Middle frontal gyrus (tissue), 1 donor: ENCODE measurements at regions not wholly inside any gene's neighbourhood (a gene's known extent, or its start where the extent isn't known, plus 50 kb on each side); places are given as distances from the start of the nearest gene placed in this dataset.

ENCODE experiments used
- DNase-seq: peaks from one replicate; pipeline ENCODE4 v3.0.0-alpha.2; 2015; ENCODE audit warnings: low spot score; ENCODE audit errors: extremely low spot score

DNA sequence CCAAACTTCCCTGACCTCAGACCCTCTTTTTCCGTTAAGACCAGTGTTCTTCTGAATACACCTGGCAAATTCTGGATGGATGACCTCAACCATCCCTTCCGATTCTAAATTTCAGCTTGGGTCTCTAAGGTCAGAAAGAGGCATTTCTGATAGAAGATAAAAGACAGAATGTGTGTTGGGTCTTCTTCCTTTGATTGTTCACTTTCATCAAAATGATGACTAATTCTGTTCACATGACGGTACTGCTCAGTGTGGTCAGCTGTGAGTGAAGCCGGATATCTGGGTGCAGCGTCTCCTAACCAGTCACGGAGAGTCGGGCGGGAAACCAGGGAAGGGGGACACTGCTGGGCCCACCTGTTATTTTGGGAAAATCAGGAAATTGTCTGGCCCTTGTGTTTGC, 151.6 kb upstream of the NAV2 start:
- DNase-seq: no peak

DNA sequence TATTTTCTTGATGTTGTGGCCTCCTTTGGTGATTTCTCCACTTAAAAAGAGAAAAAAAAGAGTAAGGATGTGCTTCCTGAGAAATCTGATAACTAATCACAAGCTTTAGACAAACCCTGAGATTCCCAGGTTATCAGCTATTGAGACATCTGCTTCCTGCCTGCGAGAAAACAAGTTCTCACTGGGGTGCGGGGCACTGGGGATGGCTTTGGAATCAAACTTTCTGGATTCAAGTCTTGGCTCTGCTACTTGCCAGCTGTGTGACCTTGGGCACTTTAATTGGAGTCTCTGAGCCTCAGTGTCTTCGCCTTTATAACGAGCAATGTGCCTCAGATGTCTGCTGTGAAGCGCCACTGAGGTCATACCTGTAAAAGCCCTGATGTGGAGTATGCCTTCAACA, 152.5 kb upstream of the NAV2 start:
- DNase-seq: no peak

DNA sequence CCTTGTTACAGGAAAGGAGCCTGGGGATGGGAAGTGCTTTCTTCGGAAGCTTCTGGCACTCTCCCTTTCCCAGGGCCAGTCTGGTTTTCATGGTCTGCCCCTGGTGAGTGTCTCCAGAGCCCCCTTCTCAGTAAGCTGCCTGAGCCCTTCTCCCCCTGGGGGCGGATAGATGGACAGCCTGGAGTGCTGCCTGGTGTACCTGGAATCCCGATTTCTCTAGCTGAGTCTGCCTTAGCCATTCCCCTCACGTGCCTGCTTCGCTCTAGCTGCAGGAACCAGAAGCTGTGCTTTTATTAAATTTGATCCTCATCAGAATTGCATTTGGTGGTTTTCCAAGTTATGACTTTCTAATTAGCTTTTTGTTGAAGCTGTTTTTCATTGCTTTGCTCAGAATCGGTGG, 152.9 kb upstream of the NAV2 start:
- DNase-seq: no peak

DNA sequence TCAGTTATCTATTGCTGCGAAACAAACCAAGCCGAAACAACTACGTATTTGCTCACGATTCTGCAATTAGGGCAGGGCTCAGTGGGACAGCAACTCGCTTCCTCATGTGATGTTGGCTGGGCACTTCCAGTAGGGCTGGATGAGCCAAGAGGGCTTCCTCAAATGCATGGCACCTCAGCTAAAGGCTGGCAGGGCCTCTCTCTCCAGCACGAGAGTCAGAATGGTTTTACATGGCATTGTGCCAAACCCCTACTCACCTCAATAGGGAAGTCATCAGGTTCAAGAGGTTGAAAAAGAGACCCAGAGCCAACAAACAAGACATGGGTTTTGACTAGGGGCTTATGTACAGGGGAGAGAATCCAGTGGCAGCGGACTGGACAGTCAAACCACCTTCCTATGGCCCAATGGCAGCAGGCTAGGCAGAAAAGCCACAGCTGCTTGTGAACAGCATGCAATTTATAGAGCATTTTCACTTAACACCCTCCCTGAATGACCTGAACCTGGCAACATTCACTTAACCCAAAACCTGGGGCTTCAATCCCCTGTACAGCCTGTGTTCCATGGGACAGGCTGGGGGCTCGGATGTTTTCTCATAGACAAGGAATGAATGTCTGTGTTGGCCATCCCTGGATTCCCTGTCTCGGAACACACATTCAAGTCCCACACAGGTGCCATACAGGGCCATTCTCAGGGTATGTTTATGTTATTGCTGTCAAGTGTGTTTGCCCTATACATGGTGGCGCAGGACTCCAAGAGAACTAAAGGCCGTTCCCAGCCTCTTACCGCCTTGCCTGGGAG, 154.2 kb upstream of the NAV2 start:
- DNase-seq: no peak

DNA sequence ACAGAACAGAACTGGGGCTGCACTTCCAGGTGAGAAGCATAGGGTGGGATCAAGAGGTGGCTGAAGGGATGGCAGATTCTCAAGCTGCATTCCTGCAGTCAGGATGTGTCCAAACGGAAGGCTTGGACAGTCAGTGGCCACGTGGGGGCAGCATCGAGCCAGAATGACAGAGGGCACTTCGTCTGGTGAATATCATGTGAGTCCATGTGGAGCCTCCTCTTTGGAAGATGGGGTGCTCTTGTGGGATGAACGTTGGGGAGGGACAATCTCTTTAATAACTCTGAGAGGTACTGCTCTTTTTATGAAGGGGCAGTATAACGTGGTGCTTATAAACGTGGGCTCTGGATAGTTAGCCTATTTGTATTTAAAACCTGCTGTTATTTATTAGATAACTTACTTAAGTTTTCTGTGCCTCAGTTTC, 154.9 kb upstream of the NAV2 start:
- DNase-seq: peak; percentile 85

DNA sequence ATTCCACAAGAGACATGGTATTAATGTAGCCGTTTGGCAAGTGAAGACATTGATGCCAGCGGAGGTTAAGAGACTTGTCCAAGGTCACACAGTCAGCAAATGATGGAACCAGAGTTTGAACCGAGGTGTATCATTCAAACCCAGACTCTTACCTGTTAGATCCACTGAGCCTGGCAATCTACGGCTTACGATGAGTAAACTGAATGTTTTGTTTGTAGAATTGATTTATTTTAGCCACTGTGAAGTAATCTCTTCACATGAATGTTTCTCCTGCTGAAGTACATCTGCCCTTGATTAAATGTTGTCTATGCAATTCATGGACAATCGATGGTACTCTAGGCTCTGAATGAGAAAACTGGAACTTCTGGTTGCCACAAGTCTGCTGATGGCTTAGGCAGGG, 155.5 kb upstream of the NAV2 start:
- no peak for DNase-seq

DNA sequence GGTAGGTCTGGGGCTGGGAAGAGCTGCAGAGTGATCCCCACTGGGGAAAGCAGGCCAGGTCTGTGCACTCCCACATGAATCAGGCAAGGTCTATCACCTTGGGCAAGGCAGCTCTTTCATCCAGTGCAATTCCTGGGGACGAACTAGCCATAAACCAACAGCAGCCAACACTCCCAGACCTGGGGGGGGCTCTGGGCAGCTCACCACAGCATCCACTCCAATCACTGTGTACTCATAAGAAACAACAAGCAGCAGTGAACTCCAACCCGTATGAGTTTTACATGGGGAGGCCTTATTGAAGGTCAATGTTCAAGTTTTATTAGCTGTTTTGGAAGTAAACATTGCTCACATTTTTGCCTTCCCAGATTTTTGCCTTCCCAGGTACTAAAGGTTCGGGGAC, 157.4 kb upstream of the NAV2 start:
- DNase-seq: no peak

DNA sequence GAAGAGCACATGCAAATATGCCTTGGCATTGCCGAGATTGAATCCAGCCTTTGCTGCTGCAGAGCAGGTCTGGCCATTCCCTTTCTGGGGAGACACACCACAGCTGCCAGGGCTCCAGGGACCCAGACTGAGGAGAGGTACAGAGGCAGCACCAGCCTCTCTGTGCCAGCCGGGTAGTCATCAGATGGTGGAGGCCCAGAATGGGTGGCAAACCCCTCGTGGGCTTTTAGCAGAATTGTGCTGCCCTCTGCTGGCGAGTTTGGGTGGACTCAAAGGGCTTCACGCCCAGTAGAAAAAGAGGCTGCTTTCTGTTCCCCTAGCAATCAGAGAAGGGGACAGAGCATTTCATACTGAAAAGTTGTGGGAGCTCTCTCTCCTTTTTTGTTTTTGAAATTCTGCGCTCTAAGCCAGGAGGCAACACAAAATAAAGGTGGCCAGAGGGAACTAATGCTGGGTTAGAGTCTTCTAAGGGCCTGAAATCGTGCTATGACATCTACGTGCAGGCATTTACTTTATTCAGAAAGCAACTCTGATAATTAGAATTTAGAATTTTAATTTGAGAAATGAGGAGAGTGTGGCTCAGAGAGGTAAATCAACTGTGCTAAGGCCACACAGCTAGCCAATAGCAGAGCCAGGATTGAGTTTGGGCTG, 158.8 kb upstream of the NAV2 start:
- peak; percentile 84 for DNase-seq

DNA sequence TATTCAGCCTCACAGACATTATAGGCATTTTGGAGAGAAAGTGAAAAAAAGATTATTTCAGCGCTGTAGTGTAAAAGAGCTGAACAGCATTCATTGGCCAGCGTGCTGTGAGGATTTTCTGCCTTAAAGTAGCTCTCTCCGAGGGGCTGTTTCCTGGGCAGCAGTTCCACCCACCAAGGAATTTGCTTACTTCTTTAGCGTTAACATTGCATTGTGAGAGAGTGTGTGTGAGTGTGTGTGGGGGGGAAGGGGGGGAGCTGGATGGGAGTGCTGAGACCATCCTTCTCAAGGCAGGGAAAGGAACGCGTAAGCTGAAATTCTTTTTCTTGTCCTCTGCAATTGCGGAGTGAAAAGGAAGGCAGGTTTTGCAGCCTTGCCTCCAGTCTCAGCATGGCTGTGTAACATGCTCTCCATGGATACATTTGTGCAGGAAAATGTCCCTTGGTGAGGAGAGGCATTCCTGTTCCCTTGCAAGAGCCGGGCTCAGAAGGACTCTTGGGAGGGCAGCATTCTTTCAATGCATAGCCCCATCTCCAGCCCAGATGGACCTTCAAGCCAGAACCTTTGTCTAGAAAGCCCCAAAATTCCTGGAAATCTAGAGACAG, 159.9 kb upstream of the NAV2 start:
- DNase-seq: no peak

DNA sequence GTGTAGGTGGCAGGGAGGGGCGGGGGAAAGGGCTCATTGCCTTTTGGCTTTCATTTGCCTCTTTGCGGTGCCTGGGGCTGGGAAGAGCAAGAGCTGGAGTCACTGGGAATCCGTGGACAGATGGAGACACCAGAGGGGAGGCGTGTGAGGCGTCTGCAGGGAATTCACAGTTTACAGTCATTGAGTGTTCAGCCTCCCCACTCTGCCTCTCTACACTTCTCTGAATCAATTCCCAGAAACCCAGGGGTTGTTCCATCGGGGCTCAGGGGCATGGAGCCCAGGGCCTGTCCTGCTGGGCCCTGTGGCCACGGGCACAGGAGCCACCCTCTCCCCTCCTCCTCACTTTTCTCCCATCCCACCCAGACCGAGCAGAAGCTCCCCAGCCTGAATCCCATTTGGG, 160.5 kb upstream of the NAV2 start:
- no peak for DNase-seq

DNA sequence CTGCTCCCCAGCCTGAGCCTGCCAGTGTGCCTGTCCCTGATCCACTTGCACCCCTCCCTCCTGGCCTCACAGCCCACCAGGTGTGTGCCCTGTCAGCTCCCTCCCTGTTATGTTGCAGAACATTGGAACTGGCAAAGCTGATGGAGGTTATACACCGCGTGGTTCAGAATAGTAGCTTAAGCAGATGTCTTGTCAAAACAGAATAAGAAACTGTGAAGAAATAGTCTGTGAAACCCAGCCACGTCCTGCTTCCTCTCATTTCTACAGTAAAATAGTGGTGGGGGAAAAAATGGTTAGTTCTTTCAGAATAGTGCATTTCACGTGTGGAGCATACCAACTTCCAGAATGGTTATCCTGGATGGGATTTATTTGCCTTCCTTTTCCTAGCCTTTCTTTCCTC, 161.2 kb upstream of the NAV2 start:
- DNase-seq: no peak

DNA sequence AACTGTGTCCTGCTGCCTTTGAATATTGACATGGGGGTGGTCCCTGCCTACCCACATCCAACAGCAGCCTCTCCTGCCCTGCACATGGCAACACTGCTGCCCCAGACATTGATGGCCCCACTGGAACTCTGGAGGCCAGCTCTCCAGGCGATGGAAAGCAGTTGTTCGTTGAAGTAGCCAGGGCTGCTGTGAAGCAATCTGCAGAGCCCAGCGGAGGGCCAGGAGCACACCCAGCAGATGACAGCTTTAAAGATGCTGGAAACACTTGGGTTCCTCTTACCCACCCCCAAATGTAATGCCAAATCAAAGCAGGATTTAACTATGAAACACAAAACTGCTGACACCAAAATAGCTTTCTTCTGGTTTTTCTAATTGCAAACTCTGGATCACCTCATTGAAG, 165.6 kb upstream of the NAV2 start:
- DNase-seq: no peak

DNA sequence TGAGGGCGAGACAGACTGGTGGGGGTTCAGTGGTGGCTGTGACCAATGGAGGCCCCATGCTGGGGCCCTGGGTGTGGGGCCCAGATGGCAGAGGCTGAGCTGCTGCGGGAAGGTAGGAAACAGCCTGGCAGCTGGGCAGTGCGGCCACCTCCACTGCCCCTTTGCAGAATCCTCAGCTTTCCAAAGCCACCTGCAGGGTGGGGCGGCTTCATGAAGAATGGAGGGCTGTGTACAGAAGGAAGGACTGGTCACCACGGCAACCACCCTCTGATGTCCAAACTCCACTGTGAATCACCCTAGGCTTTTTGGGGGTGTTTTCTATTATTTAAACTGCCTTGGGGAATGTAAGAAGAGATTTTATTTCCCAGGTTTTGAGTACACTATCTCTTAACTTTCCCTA, 166.3 kb upstream of the NAV2 start:
- DNase-seq: no peak

DNA sequence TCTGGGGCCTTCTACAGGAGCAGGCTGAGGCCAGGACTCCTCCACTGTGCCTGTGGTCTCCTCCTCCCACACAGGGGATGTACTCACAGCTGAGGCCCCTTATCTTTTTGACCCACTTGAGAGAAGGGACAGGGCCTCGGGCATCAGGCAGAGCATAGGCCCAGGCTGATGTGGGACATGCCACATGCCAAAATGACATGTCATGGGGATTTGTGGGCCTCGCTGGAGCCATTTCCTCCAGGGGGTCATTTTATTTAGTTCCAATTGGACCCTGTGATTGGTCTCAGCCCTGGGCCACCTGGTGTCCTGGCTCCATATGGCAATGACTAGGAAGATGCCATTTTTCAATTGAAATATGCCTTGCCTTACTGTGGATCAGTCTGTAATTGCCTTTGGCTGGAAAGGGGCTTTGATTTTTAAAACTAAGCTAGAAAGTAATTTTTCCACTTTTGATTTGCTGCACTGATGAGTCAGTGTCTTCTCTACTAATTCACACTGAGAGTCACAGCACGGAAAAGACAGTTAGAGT, 171.1 kb upstream of the NAV2 start:
- no peak for DNase-seq

DNA sequence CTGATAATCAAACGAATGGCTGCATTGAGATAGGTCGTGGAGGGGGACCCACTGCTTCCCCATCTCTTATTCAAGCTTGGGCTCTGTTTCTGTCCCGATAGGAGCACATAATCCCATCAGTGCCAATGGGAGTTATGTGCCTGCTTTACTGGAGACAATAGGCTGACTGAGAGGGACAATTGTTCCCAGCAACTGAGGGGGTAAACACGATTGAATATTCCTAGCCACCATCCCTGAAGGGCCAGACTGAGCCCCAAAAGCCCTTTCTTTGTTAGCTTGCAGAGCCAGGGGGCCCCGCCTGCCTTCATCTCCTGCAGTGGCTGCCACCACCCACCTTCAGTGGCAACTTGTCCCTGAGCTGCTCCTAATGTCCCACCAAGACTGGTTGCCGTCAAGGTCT, 172.8 kb upstream of the NAV2 start:
- no peak for DNase-seq

DNA sequence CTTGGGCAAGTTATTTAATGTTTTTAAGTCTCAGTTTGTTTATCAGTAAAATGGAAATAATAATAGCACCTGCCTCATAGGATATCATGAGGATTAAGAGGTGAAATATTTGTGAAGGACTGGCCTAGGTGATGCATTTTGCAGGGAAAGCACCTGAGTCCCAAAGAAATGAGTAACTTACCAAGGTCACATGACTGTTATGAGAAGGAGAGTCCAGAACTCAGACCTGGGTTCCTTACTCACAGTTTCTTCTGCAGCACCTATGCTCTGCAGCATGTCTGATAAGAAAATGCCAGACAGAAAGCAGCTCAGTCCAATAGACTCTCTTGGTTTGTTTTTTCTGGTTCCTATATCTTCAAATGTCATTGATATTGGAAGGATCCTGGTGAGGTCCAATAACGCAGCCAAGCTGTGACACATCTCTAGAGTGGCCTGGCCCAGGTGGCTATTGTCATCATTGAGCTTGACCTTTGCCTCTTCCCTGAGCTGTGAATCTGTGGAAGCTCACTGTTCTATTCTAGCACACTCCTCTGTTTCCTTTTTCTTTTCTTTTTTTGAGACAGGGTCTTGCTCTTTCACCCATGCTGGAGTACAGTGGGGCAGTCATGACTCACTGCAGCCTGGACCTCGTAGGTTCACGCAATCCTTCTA, 174.7 kb upstream of the NAV2 start:
- DNase-seq: no peak

DNA sequence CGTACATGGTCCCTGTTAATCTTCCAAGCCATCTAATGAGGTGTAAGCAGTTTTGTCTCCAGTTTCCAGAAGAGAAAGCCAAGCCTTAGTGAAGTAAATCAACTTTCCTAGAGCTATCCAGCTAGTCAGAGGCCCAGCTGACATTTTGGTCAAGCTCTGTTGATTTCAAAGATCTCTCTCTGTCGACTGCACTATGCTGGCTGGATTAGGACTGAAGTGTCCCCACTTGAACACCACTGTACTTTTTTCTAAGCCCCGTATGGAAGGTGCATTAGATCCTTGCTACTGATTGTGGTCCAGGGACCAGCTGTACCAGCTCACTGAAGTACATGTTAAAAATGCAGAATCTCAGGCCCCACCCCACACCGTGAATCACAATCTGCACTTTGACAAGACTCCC, 176.5 kb upstream of the NAV2 start:
- no peak for DNase-seq

DNA sequence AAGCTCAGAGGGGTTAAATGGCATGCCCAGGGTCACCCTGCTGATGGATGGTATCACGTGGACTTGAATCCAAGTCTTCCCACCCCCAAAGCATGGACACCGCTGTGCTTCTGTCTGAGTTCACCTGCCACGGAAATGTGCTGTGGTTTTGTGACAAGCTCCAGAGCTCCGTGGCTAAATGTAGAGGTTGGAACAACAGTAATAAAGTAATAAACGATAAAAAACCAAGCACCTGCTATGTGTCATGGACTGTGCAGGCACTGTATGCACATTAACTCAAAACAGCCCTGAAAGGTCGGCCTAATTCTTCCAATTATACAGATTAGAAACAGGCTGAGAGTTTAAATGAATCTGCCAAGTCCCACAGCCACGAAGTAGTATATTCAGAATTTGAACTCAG, 182.1 kb upstream of the NAV2 start:
- no peak for DNase-seq

DNA sequence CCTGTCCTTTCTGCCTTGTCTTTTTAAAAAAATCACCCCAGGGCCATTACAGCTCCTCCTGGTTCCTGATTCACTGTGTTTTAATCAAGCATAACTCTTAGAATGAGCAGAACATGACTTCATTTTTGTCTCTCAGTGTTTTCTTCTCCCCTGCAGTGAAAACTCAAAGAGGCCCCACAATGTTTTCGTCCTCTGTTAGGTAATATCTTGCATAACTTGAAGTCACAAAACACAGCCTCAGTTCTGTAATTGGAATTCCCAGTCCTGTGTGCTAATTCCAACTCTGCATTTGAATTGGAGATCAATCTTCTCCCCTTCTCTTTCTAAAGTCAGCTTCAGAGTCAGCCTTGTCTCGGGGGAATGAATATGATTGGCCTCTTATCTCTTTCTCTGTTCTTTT, 186.5 kb upstream of the NAV2 start:
- DNase-seq: no peak

DNA sequence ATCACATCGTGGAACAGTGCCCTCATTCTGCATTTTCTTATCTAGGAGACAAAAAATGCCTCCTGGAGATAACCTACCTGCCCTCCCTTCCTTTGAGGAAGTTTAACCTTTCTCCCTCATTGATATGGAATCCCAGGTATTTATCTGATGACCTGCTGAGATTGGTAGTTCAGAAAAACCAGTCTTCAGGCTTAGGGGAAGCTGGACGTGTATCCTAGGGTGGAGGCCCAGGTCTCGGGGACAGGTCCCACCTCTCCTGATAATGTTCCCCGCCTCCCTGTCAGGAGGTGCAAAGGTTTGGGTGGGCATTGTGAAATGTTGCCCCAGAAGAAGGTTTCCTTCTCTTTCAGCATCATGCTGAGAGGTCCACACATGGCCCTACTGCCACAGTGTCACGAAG, 186.9 kb upstream of the NAV2 start:
- DNase-seq: no peak

DNA sequence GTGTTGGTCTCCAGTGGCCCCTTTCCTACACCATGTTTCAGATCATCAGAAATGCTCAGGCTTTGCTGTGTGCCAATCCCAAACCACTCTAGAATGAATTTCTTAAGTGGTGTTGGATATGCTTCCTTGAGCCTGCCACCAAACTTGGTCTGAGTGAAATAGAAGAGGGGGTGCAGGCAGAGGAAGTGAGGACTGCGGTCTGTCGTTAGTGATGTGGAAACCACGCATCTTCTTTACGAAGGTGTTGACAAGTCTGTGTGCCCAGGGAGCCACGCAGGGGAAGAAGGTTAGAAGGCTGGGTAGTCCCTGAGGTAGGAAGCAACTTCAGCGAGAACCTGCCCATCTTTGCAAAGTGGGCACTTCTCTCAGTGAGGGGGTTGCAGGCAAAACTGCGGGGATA, 187.4 kb upstream of the NAV2 start:
- no peak for DNase-seq

DNA sequence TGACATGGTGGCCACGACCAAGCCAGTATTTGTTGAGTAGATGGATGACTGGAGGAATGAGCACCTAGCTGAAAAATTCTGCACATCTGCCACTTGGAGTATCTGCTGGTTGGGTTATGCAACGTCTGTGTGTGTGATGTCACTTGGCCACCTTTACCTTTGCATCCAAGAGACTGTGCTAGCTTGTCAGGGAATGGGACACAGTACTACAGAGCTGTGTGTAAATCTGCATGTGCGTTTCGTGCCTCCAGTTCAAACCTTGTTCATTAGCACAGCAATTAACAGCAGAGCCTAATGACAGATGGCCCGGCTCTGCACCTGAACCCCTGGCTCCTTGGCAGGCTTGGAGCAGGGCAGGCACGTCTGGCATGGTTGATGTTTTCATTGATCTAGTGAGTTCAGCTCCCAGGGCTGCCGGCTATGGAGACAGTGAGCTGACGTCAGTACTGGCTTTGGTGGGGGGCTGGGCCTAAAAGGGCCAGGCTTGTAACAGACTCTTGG, 188.4 kb upstream of the NAV2 start:
- no peak for DNase-seq
